ENCODE measurements at regions not wholly inside any gene's neighbourhood (a gene's known extent, or its start where the extent isn't known, plus 50 kb on each side); places are given as distances from the start of the nearest gene placed in this dataset.

DNA sequence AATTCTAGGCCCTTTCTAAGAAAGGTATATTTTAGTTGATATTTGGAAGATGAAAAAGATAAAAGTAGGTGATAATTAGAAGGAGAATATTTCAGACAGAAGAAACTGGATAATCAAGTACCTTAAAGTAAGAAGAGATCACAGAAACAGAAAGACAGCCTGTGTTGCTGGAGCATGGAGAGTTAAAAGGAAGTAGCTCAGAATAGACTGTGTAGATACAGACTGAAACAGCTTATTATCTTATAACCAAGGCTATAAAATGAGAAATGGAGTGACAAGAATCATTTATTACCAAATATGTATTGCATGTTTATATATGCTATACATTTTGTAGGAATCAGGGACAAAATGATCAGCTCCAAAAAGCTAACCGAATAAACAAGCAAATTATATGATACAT is 1120.3 kb downstream of the BRINP3 start:
- DNase-seq (ENCODE audit: low spot score): no peak

DNA sequence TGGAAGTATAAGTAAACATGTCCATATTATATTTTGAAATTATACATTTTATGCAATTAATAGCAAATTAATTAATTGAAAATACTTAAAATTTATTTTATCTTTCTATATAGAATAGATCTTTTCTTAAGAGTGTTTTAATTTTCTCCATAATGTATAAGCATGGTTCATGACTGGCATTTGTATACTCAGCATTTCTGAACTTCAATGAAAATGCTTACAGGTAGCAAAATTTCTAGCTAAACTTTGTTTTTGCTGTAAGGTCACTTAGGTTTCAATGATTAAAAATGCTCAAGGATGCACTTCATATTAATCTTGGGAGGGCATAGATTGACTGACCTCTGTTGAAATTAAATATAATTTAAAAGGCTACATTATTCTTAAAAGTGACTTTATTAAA is 1108.1 kb downstream of the BRINP3 start:
- no peak for DNase-seq (ENCODE audit: low spot score)

DNA sequence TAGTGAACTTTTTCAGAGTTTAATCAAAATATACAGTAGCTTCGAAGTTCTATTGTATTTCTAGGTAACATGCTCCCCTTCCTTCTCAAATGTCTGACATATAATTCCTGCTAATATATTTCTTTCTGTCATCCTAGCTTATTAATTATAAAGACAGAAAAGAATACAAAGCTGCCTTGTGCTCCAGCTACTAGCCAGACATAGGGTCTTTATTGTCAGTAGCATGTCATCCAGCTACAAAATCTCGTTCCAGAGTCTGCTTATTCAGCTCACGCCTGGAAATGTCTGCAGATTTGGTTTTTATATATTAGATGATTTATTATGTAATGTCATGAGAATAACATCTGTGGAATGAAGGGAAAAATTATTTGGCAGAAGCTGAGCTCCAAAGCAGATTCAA is 1102.8 kb downstream of the BRINP3 start:
- DNase-seq (ENCODE audit: low spot score): no peak

DNA sequence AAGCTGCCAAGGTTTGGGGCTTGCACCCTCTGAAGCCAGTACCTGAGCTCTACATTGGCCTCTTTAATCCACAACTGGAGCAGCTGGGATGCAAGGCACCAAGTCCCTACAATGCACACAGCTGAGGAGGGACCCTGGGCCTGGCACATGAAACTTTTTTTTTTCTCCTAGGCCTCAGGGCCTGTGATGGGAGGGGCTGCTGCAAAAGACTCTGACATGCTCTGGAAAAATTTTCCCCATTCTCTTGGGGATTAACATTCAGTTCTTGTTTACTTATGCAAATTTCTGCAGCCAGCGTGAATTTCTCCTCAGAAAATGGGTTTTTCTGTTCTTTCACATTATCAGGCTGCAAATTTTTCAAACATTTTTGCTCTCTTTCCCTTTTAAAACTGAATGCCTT is 1072.2 kb downstream of the BRINP3 start:
- DNase-seq (ENCODE audit: low spot score): no peak

DNA sequence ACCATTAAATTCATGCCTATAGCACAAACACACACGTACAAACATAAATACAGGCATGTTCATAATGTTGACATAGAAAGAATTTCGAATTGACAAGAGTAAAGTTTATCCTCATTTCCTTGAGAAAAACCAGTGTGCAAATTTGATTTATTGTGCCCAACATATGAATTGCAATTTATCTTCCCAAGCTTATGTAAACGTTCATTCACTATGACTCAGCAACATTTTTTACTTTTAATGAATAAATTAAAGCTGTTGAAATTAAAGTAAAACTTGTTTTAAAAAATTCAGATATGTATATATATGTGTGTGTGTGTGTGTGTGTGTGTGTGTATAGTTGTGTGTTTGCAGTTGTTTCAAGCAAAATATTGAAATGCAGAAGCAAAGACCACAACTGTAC is 1067.9 kb downstream of the BRINP3 start:
- no peak for DNase-seq (ENCODE audit: low spot score)

DNA sequence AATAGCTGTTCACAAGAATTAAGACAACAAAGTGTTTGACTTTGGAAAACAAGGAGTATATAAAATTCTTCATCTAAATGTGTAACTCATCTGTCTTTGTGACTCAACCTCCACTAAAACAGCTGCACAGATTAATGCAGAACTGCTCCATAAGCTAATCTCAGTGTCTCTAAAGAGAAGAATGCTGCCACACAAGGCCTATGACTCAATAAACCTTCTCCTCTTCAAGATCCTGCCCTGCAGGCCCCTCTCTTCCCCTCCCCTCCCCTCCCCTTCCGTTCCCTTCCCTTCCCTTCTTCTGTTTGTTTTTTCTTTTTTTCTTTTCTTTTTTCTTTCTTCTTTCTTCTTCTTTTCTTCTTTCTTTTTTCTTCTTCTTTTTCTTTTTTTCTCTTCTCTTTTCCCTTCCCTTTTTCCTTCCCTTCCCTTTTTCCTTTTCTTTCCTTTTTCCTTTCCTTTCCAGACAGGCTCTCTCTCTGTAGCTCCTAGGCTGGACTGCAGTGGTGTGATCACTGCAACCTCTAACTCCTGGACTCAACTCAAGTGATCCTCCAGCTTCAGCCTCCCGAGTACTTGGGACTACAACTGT is 1052.8 kb downstream of the BRINP3 start:
- no peak for DNase-seq (ENCODE audit: low spot score)

DNA sequence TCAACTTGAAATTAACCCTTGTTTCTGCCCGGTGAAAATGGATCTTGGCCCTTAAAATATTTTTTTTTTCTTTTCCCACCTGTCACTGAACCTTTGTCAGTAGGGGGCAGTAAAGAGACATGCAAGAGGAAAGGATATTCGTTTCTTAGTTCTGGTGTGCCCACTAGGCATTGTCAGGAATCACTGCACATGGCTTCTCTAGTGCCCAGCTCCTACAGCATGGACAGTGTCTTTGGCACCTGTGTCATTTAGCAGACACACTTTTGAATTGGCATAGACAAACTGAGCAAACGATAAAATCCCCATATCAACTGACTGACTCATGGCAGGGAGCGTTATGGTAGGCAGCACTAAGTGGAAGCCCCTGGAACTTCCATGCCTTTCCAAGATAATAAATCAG is 1048.1 kb downstream of the BRINP3 start:
- no peak for DNase-seq (ENCODE audit: low spot score)

DNA sequence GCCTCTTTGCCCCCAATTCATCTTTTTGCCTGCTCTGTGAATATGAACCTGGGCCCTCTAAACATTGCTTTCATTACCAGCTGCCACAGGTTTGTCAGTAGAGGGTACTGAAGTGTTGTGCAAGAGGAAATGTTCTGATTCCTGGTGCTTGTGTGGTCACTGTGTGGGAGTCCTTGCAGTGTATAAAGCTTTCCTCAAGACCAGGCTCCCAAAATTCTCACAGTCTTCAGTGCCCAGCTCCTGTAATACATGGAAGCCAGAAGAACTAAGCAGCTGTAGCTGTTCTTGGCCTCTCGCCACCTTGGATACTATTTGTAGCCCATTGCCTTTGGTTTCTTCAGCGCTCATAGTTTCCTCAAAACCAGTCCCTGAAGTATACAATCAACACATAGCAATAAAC is 1046.2 kb downstream of the BRINP3 start:
- DNase-seq (ENCODE audit: low spot score): no peak

DNA sequence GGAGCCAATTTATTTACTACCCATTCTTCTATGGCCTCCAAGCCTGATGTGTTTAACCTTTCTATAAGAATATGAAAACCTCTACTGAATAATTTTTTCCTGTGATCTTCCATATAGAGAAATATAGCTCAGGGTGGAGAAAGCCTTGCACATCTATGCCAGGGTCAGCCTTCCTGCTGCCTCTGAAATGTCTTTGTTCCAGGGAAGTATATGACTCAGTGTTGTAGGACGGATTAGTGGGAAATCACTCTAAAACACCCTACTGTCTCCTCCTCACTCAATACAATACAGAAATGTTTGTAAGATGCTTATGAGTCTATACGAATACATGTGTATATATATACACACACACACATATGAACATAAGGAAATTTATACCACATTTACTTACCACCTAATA is 1044.9 kb downstream of the BRINP3 start:
- no peak for DNase-seq (ENCODE audit: low spot score)

DNA sequence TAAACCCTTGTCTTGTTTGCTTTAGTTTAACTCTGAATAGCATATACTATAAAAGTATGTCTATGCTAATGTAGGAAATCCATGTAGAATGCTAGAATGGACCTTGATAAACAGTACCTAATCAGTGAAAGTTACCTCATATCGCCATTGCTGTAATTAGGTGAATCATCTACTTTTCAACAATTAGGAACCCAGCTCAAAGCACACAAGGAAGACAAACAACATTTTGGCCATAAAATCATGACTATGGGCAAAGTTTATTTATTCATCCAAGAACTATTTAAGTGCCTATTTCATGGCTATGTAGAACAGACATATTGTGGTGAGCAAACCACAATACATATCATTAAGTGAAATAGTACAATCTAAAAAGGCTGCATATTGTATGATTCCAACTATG is 1043.2 kb downstream of the BRINP3 start:
- no peak for DNase-seq (ENCODE audit: low spot score)

DNA sequence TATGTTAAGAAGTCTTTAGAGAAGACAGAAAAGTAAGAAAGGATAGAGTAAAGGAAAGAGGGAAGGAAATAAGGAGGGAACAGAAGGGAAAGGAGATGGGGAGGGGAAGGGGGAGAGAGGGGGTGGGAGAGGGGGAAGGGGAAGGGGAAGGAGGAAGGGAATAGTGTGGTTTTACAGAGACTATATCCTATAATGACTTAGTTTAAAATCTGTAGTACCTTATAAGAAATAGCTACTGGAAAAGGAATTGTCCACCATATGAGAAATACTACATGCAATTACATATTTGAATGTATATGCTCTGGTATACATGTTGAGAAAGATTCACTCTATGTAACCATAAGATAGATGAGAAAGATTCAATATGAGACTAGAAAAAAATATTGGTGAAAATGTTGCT is 1042.3 kb downstream of the BRINP3 start:
- DNase-seq (ENCODE audit: low spot score): no peak

DNA sequence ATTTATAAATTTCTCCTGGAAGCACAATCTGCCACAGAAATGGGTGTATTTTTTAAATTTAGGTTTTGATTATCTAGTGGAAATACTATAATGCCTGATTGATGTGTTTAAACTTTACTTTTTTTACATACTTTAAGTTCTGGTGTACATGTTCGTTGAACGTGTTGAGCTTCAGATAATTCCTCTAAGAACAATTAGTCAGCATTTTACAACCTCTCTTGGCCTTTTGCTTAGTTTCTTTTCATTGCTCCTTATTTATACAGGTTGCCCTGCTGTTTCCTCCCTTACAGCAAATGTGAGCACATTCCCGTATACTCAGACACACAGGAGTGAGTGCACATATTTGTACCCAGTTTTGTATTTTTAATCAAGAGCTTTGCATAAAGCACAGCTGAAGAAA is 1038.9 kb downstream of the BRINP3 start:
- DNase-seq (ENCODE audit: low spot score): no peak

DNA sequence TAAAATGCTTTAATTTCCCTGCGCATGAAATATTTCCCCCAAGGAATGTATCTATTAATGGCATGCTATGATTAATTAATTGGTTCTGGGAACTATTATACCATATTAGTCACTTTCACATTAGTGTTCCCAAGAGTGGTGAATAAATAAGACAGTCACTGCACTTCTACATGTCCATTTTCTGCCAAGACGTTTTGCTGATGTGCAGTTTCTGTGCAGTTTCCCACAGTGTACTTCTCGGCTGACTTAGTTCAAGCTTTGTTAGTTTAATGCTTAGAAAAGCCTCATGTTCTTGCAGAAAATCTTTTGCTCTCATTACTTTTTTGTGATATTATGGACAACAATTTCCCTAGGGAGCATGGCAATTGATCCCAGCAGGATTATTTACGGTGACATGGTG is 1014.5 kb downstream of the BRINP3 start:
- DNase-seq (ENCODE audit: low spot score): no peak

DNA sequence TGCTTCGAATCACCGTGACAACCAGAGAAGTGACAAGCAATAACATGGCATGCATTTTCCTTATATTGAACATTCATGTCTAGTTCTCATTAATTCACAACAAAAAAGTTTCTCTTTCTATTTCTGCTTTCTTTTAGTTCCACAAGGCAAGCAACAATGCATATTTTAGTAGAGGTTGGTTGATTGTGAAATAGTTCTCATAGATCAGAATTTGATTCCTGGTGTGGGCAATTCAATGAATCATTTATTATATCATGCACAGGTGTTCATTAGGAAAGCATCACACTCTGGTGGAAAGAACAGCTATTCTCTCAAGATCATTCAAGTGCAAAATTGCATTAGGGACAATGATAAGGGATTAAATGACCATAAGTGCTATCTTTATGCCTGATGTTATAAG is 980.9 kb downstream of the BRINP3 start:
- DNase-seq (ENCODE audit: low spot score): no peak

DNA sequence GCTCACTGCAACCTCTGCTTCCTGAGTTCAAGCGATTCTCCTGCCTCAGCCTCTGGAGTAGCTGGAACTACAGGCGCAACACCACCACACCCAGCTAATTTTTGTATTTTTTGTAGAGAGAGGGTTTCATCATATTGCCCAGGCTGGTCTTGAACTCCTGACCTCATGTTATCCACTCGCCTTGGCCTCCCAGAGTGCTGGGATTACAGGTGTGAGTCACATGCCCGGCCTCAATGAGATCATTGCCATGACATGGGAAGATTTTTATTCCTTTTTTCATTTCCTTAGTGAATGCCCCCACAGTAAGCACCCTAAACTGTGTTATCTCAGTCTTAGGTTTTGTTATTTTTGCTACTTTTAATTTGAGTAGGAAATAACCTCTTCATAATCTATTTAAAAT is 977.9 kb downstream of the BRINP3 start:
- no peak for DNase-seq (ENCODE audit: low spot score)

DNA sequence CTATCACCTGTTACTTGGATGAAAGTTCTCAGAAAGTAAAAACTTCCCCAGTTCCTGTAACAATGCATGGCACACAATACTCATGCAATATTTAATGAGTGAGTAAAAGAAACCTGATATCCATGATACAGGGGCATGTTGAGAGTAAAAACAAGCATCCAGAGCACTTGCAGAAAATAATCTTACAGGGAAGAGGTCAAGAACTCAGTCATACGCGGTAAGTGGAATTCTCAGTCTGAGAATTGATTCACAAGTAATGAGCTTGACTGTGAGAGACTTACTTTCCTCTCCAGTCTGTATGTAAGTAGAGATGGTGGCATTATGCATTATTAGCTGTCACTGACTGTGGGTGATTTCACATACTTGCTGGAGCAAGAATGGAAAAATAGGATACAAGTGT is 976.9 kb downstream of the BRINP3 start:
- DNase-seq (ENCODE audit: low spot score): no peak

DNA sequence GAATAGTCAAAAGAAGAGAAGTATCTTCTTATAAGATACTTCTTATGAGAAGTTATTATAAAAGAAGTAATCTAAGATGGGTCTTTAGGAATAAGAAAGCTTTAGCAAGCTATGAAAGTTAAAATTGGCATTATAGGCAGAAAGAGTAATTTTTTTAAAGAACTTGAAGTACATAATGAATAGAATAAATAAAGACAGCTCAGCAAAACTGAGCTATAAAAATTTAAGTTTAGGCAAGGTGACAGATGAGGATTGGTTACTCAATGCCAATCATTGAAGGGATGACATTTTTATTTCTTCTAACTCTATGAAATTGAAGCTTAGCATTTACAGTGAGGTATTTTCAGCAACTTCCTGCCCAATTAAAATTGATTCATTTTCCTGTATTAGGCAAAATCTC is 966.8 kb downstream of the BRINP3 start:
- no peak for DNase-seq (ENCODE audit: low spot score)

DNA sequence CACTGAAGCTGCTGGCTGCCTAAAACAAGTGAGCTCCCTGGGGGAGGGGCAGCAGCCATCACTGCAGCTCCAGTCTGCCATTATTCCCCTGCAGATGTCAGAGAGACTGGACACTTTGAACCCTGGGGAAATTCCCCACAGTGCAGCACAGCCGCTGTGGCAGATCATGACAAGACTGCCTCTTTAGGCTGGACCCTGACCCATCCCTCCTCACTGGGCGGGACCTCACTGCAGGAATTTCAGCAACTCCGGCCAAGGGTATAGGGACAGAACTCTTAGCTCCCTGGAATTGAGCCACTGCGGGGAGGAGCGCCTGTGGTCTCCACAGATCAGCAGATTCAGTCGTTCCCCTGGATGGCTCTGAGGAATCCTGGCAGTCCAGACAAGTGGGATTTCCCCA is 964.6 kb downstream of the BRINP3 start:
- DNase-seq (ENCODE audit: low spot score): no peak

DNA sequence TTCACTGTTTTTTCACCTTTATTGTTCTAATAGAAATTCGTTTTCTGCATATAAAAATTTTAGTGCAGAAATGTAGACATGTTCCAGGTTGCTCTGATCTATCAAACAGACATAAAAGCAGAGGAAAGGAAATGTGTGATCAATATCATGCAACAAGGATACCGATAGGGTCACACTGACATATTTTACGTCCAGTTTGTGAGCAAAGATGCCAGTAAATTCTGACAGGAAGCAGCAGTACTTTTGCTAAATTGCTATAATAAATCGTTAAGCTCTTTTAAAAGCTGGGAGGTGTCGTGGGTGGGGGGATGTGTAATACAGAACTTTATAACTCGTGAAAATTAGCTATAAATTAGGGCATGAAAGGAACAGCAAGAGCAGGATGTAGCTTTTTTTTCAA is 955.2 kb downstream of the BRINP3 start:
- DNase-seq (ENCODE audit: low spot score): no peak

DNA sequence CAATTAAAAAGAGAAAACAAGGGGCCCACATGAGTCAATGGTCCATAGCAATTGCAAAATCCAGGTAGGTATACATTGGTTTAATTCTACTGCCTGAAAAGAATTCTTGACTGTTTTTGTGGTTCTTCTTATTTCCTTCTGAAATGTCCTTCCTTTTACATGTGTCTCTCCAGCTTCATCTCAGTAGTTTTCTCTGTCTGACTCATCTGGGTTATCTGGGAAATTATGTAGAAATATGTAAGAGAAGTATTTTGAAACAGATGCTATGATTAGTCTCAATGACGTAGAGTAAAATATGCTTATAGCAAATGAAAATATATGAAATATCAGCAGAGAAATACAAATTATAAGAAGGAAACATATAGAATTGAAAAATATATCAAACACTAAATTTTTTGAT is 953.2 kb downstream of the BRINP3 start:
- no peak for DNase-seq (ENCODE audit: low spot score)

DNA sequence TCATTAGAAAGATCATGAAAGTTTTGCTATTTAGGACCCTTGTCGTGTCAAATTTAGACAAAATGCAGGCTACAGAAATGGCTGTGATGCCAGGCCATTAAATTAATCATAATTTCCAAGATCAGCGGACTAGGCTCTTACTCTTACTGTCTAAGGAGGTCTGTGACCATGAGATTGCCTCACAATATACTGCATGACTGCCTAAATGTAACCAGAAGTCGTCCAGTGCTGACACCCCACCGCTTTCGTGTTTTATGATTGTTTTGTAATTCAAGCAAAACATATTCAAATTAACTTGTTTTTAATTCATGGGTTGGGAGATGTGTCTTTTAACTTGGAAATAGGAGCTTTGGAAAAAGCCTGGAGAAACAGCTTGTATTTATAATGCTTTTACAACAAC is 947.5 kb downstream of the BRINP3 start:
- DNase-seq (ENCODE audit: low spot score): no peak

DNA sequence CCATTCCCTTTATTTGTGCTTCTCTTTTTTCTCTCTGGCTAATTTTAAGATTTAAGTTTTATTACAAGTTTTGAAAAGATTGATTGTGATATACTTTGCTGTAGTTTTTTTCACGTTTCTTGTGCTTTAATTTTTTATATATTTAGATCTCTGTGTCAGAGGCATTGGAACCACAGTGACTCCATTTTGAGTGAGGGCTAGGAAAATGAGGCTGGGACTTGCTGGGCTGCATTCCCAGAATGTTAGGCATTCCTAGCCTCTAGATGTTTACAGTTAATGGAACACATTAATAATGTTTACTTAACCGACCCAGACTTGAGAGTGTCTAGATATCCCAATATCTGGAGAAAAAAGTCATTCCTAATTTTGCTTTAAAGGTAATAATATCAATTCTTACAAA is 939.4 kb downstream of the BRINP3 start:
- no peak for DNase-seq (ENCODE audit: low spot score)

DNA sequence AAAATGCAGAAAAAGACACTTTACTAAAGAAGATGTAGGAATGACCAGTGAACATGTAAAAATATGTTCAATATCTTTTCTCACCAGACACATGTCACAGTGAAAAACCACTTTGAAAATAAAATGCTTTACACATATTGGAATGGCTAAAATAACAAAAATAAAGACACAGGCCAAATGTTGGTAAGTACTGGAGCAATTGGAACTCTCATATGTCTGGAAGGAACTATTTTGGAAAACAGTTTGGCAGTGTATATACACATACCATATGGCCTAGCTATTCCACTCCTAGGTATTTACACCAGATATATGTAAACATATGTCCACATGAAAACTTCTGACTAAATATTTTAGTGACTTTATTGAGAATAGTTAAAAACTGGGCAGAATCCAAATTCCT is 927.2 kb downstream of the BRINP3 start:
- no peak for DNase-seq (ENCODE audit: low spot score)

DNA sequence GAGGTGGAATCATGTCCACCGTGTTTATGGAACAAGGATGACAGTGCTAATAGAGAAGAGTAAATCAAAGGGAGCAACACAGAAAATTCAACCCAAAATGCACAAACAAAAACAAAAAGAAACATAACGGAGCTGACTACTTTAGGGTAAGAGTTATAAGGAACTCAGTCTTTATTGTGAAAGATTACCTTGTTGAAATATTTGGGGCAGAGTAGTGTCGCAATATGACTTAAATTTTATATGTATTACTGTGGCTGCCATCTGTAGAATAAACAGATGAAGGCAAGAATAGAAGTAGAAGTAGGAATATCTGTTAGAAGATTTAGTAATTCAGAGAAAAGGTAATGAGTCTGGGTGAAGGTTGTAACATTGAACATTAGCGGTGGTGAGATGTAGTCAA is 913.9 kb downstream of the BRINP3 start:
- DNase-seq (ENCODE audit: low spot score): no peak

DNA sequence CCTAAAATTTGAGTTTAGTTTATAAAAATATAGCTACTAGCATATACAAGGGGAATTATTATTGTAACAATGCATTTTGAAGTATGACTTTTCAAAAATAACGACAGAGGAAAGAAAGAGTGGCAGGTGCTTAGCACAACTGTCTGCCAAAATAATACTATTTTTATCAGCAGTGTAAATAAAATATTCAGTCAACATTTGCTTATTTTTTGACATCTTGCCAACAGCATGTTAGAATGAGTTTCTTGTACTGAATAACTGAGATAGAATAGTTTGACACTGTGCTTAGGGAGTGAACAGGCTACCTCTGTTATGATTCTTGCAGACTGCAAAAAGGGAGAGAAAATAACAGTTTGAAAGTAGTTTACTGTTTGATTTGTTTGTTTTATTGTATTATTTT is 909.8 kb downstream of the BRINP3 start:
- DNase-seq (ENCODE audit: low spot score): no peak
